DMS153 treated with DMSO at 0.1 percent for 48 hours (cell line): ENCODE measurements at regions not wholly inside any gene's neighbourhood (a gene's known extent, or its start where the extent isn't known, plus 50 kb on each side); places are given as distances from the start of the nearest gene placed in this dataset.

Experiments
- DNase-seq: peaks from one replicate; lab custom pipeline; 2025; ENCODE audit not compliant: unreplicated experiment; lab: John Stamatoyannopoulos, UW

DNA sequence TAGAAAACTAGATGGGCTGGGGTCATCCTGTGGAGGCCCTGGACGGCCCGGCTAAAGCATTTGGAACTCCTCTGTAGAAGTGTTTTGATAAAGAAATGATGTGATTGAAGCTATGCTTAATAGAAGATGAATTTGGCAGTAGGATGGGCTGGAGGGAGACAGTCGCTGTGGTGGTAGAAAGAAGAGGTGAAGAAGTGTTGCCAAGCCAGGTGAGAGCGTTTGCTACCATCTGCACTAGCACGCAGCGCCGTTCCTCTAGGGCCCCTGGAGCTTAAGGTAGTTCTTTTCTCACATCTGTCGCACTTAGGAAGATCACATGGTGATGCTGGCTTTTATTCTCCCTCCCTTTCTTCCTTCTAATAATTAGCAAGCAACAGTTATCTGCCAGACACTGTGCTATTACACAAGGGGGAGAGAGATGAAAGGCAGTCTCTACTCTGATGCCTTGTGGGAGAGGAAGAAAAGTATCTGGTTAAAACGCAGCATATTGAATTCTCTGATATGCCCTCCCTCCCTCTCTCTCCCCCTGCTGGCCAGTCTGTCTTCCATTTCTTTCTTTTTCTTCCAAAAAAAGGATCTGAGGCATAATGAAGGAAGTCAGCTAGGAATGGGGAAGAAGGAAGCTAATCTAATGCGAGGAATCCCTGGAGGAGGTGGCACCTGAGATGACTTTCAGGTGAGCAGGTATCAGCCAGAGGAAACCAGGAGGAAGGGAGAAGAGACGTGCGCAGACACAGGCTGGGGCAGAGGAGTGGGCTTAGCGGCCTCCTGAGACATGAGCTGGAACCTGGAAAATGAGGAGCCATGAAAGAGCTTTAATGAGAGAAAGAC lies 162.3 kb upstream of the KLF14 start:
- no peak for DNase-seq

DNA sequence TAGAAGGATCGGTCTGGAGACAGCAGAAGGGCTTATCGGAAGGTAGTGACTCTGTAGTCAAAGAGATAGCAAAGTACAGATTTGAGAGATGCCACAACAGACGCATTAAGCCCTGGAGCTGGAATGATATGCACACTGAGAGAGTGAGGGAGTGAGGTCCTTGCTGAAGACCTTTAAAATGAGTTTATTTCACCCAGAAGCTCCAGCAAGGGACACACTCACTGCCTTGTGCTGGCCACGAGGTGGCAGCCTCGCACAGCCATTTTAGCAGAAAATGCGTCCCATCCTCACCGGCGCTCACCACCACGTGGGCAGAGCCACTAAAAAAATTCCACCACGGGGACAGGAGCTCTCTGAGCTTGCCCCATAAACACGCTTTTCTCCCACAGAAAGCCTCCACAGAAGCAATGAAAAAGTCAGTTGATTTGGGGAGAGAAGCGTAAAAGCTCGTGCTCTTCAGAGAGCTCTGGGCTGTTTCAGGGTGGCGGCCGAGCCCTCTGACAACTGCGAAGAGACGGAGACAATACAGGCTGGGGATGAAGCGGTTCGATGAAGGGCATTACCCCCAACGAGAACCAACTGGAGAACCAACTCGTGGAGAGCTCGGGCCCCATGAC lies 163.0 kb upstream of the KLF14 start:
- DNase-seq = no peak

GRCh38 chr7:130897515-130898419 lies 163.8 kb upstream of the KLF14 start:
- no peak for DNase-seq

GRCh38 chr7:130899071-130899560 lies 165.1 kb upstream of the KLF14 start:
- no peak for DNase-seq

- DNase-seq = no peak
These were observed 165.8 kb upstream of the KLF14 start for GRCh38 chr7:130899638-130900401.

DNA sequence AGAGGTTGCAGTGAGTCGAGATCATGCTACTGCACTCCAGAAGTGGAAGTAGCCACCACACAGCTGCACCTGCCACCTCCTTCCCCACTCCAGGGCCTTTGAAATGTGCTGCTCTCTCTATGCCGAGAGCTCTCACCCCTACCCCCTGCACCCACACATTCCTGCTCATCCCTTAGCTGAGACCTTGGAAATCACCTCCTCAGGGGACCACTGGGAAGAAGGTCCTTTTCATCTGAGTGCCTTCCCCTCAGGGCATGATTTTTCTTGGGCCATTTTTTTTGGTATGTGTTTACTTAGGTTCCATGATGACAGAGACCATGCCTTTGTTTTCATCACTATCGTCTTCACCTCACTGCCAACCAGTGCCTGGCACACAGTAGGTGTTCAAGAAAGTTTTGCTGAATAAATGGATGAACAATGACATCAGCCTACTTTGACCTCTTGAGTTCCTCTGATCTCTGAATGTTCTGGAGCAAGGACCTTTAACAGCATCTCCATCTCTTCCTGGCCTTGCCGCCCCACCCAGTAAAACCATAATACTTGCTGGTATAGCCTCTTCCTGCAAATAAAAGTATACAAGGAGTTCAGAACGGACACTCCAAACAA lies 166.6 kb upstream of the KLF14 start:
- no peak for DNase-seq

- DNase-seq = no peak
These were observed 167.3 kb upstream of the KLF14 start for GRCh38 chr7:130901209-130901783.

- DNase-seq = no peak
These were observed 168.8 kb upstream of the KLF14 start for GRCh38 chr7:130902755-130903357.

- no peak for DNase-seq
These were observed 169.5 kb upstream of the KLF14 start for GRCh38 chr7:130903358-130903974.

DNA sequence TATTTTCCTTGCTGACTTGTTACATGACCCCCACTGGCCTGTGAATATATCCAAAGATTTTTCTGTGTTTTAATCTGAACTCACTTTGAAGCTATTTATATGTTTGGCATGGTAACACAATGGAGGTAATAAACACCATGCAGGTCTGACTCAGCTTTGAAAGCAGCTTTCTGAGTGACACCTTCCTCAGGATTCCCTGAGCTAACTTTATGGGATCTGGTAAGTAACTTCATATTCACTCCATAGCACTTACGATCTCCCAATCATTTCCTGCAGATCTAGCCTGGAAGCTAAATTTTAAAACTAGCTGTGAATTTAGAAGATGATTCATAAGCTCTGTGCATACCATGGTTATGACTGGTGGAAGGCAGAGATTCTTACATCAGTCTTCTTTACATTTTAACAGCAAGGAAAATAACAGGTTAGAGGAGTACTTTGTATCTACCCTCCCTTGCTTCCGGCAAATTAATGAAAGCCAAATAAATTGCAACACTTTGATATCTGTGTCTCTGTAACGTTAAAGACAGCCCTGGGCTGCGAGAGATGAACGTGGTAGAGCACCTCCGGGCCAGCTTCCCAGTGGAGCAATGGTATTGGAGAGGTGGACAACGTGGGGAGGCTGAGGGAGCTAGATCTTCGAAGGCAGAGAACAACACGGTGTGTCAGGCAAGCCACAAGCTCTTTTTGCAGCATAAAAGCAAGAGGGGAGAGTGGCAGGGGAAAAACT lies 170.2 kb upstream of the KLF14 start:
- DNase-seq = no peak

DNA sequence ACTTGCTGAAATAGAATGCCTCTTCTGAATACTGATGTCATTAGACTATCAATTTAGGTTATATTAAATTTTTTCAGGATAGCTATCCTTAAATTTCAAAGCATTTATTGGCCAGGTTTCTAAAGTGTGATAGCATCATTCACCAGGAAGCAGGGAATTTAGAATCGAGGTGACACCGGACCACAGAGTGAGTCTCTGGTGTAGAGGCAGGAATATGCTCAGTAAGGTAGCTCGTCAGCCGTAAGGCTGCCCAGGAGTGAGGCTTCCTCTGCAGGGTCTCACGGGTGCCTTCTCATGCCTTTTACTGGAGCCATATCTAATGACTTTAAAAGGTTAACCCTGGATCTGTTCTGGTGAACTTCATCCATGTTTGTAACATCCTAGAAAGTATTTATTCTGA lies 170.8 kb upstream of the KLF14 start:
- no peak for DNase-seq

- no peak for DNase-seq
These were observed 172.6 kb upstream of the KLF14 start for GRCh38 chr7:130906575-130906974.

DNA sequence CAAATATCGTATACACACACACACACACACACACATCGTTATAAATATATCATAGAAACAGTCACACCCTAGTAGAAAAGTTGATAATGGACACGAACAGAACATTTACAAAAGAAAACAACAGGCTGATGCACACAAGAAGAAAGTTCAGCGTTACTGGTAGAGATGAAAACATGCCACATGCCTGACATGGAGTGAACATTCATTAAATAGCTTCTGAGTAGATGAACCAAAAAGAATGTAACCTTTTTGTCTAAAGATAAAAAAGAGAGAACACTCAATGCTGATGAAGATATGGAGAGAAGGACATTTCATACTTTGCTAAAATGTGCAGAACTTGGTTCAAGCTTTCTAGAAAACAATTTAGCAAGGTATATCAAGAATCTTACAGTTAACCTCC lies 173.4 kb upstream of the KLF14 start:
- DNase-seq = no peak

DNA sequence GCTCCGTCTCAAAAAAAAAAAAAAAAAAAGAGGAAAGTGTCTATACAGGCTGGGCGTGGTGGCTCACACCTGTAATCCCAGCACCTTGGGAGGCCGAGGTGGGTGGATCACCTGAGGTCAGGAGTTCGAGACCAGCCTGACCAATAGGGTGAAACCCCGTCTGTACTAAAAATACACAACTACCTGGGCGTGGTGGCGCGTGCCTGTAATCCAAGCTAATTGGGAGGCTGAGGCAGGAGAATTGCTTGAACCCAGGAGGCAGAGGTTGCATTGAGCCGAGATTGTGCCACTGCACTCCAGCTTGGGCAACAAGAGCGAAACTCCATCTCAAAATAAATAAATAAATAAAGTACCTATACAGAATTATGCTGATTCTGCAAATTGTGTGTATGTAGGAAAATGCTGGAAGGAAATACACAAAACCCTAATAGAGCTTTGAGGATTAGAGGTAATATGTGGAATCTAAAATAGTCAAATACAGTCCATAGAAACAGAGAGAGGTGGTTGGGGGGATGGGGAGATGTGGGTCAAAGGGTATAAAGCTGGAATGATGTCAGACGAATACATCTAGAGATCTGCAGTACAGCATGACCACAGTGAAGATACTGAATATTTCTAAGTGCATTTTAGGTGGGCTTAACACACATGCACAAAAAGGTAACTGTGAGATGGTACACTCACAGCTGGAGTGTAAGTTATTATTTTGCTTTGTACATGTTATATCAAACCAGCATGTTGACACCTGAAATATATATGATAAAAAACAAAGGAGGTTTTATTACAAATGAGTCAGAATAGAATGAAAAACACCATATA lies 174.5 kb upstream of the KLF14 start:
- DNase-seq = no peak

DNA sequence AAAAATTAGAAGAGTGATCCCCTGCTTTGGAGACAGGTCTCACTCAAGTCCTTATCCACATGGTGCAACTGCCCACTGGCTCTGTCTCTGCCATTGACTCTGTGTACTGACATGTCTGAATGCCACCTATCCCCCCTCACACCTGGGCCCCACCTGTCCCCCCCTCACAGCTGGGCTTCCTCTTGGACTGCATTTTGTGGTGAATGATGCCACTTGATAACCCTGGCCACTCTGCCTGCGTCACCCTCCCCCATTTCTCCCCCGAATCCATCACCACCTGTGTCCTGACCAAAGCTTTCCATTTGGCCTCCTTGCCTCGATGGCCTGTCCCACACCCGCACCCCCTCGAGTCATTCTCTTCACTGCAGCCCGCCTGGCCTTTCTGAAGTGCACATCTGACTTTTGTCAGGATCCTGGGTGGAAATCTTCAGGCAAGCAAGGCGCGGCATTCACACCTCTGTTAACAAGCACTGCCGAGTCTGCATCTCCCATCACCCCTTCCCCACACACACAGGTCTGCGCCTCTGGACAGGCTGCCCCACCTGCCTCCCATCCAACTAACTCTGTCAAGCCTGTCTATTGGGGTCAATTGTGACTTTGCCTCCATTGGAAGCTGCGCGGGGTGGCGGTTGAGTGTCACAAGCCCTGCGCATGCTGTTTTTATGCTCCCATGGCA lies 175.3 kb upstream of the KLF14 start:
- no peak for DNase-seq

GRCh38 chr7:130909881-130910672 lies 176.1 kb upstream of the KLF14 start:
- DNase-seq = no peak
